Right ventricle myocardium inferior (tissue), 1 donor: ENCODE measurements at regions not wholly inside any gene's neighbourhood (a gene's known extent, or its start where the extent isn't known, plus 50 kb on each side); places are given as distances from the start of the nearest gene placed in this dataset.

ENCODE experiments used
- ATAC-seq: fragments of 200-7000 bp; cut with Tn5 transposase; one replicate; pipeline ENCODE4 v1.9.1; 2020; ENCODE audit warnings: mild to moderate bottlenecking, moderate library complexity
- DNase-seq: peaks from one replicate; pipeline ENCODE4 v3.0.0; 2021; ENCODE audit errors: missing footprints
- intact Hi-C: fragments of 100-400 bp; cut with DNase I; formaldehyde crosslinking; loops from one replicate; pipeline ENCODE4 v1.11.0; 2022
- donor health status: DM: no; HTN: yes; CAD: no; lungs with severe emphysema.

DNA sequence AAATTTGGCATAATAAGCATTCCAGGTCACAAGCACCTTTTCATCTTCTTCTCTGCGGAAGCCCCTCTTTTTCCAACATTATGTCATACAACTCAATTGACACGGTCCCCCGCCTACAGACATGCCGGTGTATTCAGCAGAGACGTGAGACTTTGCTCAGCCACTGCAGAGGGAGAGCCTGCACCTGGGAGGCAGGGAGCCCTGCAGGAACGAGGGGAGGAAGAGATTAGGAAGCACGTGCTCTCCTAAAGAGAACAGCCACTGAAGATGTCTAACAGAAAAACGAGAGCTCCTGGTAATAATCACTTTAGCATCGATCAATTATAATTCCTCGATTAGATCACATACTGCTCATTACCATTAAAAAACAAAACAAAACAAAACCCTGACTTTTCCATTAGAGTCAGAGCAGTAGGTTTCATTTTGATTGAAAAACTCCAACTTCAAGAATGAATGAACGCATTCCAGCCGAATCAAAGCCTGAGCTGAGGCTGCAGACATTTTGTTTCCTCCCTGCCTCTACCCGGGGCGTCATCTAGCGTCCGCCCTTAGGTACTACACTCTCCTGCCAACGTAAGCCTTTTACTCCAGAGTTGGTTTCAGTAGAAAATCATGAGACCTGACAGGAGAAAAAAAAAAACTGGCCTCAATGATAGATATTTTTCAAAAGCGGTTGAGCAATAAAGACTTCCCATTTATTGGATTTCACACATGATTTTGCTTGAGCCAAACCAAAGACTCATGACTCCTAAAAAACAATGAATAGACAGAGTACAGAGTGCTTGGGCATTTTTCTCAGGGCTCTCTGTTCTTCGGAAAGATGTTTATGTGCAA lies 194.5 kb downstream of the KATNAL1 start:
- intact Hi-C loops, result loop anchor here (1.0 to 2.0 kb wide), 2 partner anchors 262 to 605 kb away; partner anchors contain the start of gene UBL3
- ATAC-seq, result peak; percentile 77
- DNase-seq, result no peak

DNA sequence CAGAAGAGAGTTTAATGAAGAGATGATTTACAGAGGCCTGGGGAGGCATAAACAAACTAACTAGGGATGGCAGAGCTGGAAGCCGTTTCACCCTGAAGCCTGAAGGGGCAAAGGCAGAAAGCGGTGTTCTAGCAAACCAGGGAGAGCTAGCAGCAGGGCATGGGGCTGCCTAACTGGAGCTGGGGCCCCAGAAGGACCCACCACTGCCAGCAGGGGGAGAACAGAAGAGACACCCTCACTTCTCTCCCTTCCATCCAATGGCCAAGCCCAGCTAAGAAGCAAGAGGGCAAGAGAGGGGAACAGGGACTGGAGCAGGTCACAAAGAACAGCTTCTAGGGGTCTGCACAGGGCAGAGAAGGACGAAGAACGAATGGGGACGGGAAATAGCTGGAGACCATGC lies 195.5 kb downstream of the KATNAL1 start:
- DNase-seq (no peak), ATAC-seq (no peak)
- intact Hi-C loops, result loop anchor here (2.0 kb wide), 1 partner anchor 261 kb away; the partner anchor contains the start of gene UBL3

DNA sequence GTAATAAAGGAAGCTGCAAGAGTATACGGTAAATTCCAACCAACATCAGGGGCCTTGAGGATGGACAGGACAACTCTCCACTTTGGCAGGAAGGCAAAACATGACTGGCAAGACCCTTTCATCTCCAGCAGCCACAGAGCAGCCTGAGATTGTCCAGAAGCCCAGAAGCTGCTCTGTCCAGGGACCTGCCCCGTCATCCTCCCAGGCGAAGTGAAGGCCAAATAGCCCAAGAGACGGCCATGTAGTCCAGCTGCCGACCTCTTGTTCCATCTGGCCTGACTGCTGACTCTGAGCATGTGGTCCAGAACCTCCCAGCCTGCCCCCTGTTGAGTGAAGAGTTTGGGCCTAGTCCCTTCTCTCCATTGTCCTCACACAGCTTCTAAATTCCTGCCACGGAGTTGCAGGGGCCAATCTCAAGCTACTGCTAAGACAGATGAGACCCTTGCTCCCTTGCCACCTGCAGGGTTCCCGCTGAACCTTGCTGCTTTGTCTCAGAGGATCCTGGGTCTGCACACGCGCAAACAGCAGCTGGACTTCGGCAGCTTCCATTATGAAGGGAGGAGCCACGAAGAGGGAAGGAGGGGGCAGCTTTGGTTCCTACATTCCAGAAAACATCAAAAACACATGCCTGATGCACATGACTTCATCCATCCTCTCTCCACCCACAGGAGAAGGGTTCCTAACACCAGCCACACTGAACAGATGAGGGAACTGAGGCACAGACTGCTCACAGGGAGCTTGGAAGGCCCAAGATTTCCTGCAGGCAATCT lies 196.9 kb downstream of the KATNAL1 start:
- intact Hi-C loops, result no loop called here
- ATAC-seq, result peak; percentile 37
- no peak for DNase-seq

DNA sequence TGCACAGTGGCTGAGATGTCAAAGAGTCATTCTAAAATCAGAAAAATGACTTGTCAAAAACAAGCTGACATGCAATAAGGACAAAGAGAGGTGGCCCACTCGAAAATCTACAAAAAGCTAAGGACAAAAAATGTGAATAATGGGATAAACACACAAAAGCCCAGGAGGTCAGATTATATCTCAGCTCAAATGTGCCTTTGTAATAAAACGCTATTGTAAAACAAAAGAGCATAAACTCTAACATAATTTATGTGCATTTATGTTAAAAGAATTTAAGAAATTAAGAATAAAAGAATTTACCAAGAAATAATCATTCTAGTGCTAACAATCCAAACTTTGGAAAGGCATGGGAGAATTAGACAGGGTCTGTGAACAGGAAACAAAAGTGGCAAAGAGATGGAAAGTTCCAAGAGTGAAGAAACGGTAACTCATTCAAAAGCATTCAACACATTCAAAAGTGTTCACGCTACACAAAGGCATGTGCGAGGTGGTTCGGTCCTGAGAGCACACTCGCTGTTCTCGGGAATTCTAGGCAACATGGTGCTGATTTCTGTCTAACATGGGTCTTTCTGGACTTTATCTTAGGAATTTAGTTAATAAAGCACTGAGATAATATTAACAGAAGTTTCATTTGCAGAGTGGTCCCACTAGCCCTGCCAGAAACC lies 197.7 kb downstream of the KATNAL1 start:
- ATAC-seq, result no peak
- intact Hi-C loops, result no loop called here
- DNase-seq, result no peak

DNA sequence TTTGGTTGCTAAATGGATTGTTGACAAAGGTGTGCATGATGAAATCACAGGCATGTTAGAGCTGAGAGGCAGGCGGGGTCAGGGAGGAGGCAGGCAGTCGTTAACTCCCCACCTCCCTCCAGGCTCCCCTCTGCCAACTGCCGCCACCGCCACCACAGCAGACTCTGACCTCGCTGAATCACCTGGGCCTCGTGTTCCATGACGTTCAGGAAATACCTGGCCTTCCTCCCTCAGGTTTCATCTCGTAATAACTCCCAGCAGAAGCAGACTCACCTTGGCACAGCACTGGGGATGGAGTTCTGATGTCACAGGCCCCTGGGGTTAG lies 198.5 kb downstream of the KATNAL1 start:
- intact Hi-C loops, result no loop called here
- DNase-seq (no peak), ATAC-seq (no peak)

DNA sequence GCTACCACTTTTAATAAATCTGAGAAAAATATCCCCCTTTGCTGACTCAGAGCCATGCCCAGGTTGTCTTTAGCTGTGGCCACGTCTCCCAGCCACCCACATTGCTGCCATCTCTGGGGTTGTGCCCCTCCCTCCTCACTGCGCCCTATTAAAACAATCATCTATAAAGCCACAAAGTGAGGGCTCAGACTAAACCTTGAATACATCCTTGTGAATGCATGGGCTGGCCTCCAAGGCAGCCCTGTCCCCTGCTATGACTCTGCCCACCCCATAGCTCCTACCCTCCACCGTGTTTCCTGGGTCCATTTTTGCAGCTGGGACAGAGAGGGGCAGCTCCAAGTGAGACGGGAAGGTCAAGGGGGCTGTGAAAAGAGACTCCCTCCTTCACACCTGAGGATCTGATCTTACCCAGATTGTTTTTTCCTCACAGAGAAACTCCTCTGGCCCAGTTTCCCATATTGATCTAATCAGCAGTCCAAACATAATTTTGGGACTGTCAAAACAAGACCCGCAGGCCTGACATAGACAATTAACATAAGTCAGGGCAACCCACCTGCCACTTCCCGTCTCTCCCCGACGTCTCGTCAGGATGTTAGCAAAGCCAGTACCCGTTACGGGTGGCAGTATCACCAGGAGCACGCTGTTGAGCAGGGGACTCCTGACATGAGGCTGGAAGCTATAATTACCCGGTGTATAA lies 199.0 kb downstream of the KATNAL1 start:
- no peak for ATAC-seq
- intact Hi-C loops, result no loop called here
- DNase-seq, result no peak

DNA sequence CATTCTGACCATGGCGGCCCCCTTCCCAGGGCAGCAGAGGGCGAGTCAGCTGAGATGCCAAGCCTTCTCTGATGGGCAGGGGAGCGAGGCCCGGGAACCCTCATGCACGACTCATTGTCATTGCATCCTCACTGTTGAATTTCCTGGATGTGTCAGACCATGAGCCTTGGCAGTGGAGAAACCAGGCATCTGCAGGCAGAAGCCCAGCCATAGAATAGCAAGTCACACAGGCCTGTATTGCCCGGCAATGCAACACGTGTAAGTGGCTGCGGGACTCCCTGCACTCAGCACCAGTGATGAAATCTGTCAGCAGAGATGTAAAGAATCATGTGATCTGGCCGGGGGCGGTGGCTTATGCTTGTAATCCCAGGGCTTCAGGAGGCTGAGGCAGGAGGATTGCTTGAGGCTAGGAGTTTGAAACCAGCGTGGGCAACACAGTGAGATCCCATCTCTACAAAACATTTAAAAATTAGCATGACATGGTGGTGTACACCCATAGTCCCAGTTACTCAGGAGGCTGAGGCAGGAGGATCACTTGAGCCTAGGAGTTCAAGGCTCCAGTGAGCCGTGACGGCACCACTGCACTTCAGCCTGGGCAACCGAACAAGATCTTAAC lies 199.7 kb downstream of the KATNAL1 start:
- intact Hi-C loops, result no loop called here
- no peak for DNase-seq
- no peak for ATAC-seq

DNA sequence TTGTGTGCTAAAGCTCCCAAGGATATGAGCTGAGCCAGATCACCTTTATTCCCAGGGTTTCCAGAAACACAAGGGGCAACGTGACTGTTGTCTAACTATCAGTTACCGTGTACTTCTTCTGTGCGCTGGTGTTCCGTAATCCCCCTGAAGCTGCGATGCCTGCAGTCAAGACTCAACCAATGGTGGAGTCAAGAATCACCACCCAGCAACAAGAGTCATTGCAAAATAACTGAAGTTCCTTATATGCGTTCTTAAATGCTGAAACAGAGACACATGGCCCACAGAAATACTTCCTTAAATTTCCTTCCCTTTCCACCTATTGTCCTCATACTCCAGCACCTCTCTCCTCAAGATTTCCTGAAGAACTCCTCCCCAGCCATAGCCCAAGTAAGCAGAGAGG lies 200.2 kb downstream of the KATNAL1 start:
- no peak for ATAC-seq

DNA sequence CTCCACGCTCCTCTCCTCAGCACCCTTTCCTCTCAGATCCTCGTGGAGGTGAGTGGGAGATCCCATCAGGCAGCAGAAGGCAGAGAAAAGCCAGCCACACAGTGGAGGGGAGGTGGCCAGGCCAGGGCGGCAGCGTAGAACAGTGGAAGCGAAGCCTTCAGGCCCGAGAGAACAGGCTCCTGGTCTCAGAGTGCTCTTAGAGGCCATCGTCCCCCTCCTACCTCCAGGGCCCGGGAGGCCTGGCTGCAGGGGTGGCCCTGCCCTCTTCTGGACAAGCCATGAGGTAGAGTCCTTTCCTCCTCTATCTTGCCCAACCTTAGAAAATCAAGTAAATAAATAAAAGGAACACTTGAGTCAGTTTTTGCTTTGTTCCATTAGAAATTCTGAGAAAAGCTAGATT lies 202.0 kb downstream of the KATNAL1 start:
- intact Hi-C loops, result no loop called here
- ATAC-seq, result peak; percentile 59
- DNase-seq, result no peak

More for the DNA sequence above, 200.2 kb downstream of the KATNAL1 start:
- DNase-seq, result no peak
- intact Hi-C loops, result no loop called here

DNA sequence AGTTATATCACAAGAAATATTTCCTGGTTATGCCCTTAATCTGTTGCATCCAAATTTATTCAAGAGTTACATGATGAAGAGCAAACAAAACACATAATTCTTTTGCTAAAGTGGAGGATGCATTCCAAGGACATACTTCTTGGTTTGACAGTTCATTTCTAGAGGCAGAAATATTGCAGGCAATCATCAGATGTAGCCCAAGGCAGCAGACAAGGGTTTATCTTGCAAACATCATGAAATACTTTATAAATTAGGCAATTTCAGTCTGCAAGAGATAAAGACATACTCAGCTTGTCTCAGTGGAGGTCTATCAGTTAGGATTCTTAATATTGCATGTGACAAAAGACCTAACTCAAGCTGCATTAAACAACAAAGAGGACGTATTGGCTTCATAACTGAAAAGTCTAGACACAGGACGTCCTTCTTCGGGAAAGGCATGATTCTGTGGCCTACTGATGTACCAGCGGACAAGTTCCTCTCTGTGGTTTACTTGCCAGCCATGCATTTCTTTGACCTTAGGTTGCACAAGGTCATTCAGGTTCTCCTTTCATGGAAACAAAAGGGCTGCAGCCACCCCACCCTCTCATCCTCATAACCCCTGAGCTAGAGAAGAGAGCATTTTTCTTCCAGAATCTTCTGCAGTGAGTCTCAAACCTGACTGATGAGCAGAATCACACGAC lies 204.1 kb downstream of the KATNAL1 start:
- DNase-seq, result no peak
- no peak for ATAC-seq
- intact Hi-C loops, result no loop called here

DNA sequence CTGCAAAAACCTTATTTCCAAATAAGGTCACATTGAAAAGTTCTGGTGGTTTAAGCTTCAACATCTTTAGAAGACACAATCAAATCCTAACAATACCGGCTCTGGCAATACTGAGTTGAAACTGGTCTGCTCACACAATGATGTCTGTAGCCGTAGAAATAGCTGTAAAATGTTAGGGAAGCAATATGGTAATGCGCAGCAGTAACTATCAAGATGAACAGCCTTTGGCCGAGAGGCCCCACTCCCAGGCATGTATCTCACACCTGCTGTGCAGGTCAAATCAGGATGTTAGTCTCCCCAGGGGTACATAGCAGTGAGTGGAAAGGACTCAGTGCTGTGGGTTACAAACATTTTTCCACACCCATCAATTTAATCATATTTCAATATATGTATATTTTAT lies 207.1 kb downstream of the KATNAL1 start:
- DNase-seq, result no peak
- no peak for ATAC-seq
- intact Hi-C loops, result no loop called here

DNA sequence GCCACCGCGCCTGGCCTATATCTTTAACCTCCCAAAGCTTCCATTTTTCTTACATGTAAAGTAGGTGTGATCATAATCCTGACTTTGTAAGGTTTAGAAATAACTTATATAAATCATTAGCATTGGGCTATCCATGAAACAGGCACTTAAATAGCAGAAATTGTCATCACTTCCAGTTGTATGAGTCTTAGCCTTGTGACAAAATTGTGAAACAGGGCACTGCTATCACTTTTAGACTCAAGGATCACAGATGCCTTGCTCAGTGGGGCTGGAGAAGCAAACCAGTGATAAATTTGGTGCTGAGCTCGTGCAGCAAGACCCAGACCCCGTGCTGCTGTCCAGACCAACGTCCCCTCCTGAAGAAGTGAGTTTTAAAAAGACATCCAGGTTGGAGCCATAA lies 209.7 kb downstream of the KATNAL1 start:
- no peak for DNase-seq
- intact Hi-C loops, result no loop called here
- no peak for ATAC-seq

DNA sequence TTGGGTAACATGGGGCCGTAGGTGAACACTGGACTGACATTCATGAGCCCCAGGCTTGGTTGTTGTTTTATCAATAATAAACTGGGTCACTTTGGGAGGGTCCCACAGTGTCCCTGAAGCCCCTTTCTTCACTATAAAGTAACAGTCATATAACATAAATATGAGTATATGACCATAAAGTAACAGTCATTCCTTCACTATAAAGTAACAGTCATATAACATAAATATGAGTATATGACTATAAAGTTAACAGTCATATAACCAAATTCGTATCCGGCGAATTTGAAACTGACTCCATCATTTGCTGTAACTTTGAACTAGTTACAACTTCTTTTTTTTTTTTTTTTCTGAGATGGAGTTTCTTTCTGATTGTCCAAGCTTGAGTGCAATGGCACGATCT lies 210.3 kb downstream of the KATNAL1 start:
- ATAC-seq (no peak), DNase-seq (no peak)
- intact Hi-C loops, result no loop called here

DNA sequence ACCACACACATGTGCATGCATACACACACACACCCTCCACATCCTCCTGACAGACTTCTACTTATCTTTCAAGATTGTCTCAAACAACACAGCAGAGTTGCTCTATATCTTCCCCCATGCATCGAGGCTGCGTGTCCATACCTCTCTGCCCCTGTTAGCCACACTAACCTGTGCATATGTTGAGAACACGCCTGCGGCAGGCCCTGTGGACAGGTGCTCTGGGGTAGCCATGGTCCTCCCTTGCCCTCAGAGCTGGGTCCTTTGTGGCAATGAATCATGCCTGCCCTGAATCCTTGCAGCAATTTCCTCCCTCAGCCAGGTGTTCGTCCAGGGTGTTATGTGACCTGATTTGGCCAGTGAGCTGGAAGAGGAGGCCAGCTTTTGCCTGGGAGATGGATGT lies 213.3 kb downstream of the KATNAL1 start:
- intact Hi-C loops, result no loop called here
- DNase-seq, result no peak
- ATAC-seq, result no peak

DNA sequence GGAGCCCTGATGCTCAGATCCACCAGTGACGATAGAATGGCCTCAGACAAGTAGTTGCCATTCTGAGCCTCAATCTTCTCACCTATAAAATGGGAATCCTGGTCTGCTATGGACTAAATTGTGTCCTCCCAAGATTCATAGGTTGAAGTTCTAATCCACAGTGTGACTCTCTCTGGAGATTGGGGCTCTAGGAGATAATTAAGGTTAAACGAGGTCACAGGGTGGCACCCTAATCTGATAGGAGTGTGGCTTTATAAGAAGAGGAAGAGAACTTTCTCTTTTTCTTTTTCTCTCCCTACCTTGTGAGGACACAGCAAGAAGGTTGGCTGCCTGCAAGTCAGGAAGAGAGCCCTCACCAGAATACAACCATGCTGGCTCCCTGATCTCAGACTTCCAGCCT lies 214.1 kb downstream of the KATNAL1 start:
- ATAC-seq (no peak), DNase-seq (no peak)
- intact Hi-C loops, result no loop called here

DNA sequence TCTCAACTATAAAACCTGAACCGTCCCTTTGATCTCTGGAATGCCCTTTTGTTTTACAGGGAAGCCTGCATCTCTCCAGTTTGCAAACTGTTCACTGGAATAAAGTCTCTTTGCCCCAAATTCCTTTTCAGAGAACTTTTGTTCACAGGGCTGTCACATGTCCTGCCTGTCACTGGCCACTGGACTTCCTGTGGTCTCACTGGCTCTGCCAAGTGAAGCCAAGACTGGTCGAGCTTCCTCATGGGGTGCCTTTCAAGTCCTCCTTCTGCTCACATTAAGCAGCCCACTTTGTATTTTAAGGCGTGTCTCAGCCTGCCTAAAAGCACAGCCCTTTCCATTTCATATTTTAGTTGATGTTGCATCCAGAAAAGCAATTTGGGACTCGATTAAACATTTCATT lies 215.7 kb downstream of the KATNAL1 start:
- intact Hi-C loops, result no loop called here

DNA sequence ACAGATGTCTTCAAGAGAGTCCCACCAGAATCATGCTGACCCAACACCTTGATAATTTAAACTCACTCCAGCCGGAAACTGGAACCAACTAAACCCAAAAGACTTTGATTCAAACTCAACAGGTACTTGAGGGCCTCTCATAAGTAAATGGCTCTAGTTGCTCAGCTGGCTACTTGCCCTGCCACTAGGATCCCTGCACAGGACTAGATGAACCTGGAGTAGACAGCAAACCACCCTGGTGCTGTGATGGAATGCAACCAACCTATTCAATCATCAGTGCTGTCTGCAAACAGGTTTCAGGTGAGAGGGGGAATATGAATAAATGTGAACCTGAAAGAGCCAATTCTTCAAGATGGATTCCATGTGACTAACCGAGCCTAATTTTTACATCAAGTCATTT lies 216.3 kb downstream of the KATNAL1 start:
- ATAC-seq, result no peak
- DNase-seq, result no peak
- intact Hi-C loops, result no loop called here

More for the DNA sequence above, 215.7 kb downstream of the KATNAL1 start:
- DNase-seq, result no peak
- no peak for ATAC-seq

DNA sequence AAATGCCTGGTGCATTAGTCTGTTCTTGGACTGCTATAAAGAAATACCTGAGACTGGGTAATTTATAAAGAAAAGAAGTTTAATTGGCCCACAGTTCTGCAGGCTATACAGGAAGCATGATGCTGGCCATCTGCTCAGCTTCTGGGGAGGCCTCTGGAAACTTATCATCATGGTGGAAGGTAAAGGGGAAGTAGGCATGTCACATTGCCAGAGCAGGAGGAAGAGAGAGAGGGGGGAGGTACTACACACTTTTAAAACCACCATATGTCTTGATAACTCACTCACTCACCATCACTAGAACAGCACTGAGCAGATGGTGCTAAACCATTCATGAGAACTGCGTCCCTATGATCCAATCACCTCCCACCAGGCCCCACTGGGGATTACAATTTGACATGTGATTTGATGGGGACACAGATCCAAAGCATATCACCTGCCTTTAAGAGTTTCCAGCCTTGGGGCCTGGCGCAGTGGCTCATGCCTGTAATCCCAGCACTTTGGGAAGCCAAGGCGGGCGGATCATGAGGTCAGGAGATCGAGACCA lies 219.0 kb downstream of the KATNAL1 start:
- no peak for ATAC-seq
- intact Hi-C loops, result no loop called here
- no peak for DNase-seq
